ENCODE measurements at regions not wholly inside any gene's neighbourhood (a gene's known extent, or its start where the extent isn't known, plus 50 kb on each side); places are given as distances from the start of the nearest gene placed in this dataset.

- TF ChIP-seq ZBTB40 (IDR thresholded peaks at IDR 0.05) (no peak), ZBTB40 (CRISPR knock-in tag; IDR thresholded peaks at IDR 0.05) (no peak), FOXC1 (CRISPR knock-in tag; IDR thresholded peaks at IDR 0.05; ENCODE audit: borderline replicate concordance) (no peak), IRX3 (CRISPR knock-in tag; IDR thresholded peaks at IDR 0.05; ENCODE audit: borderline replicate concordance, low read depth) (no peak), CTCF (CRISPR knock-in tag; IDR thresholded peaks at IDR 0.05) (no peak), ESRRA (CRISPR knock-in tag; IDR thresholded peaks at IDR 0.05; ENCODE audit: low read depth) (no peak)
Observed at GRCh38 chr5:26034813-26035212, 1003.6 kb downstream of the CDH9 start.
